PC-3 (cell line): ENCODE measurements at regions not wholly inside any gene's neighbourhood (a gene's known extent, or its start where the extent isn't known, plus 50 kb on each side); places are given as distances from the start of the nearest gene placed in this dataset.
"Not testable (repeated sequence)": the region's sequence is repeated elsewhere in the genome, so short reads cannot be mapped to it uniquely, and the experiment has no call there.

Experiments used
- ATAC-seq: fragments of 200-7000 bp; cut with Tn5 transposase; 2 replicates; pipeline ENCODE4 v1.9.1; 2020; ENCODE audit warnings: mild to moderate bottlenecking, moderate library complexity
- BruUV-seq: library from RNA; stranded (reverse); fragments of 400-500 nt; replicated peaks from 2 replicates; lab custom pipeline; 2021; lab: Mats Ljungman, UMichigan
- CTCF ChIA-PET: fragments of 300-600 bp; sonication (Branson Sonifier 250); formaldehyde crosslinking; loops from one replicate; lab custom pipeline; 2022; ENCODE audit warnings: antibody characterized with exemption; lab: Charles Lee
- POLR2A ChIA-PET: fragments of 300-600 bp; sonication (Branson Sonifier 250); formaldehyde crosslinking; loops from one replicate; lab custom pipeline; 2022; ENCODE audit warnings: antibody characterized with exemption; ENCODE audit not compliant: unreplicated experiment; lab: Charles Lee
- DNase-seq: peaks from one replicate; pipeline ENCODE4 v3.0.0-alpha.2; 2015
- H2AFZ ChIP-seq: fragments of 300-600 bp; sonication (generic); 2 replicates; pipeline ENCODE4 v1.6.0; 2016; ENCODE audit warnings: antibody characterized with exemption, low read length
- H3F3A ChIP-seq: fragments of 300-600 bp; sonication (generic); one replicate; pipeline ENCODE4 v1.6.0; 2017; ENCODE audit warnings: antibody characterized with exemption, low read length, control low read depth, mild to moderate bottlenecking; ENCODE audit not compliant: unreplicated experiment
- H3K27ac ChIP-seq: fragments of 300-600 bp; sonication (generic); 2 replicates; pipeline ENCODE4 v1.5.1; 2016; ENCODE audit warnings: mild to moderate bottlenecking, low read length
- H3K27me3 ChIP-seq: fragments of 300-600 bp; sonication (generic); 2 replicates; pipeline ENCODE4 v1.6.1; 2016; ENCODE audit warnings: low read length, mixed read lengths
- H3K36me3 ChIP-seq: fragments of 300-600 bp; sonication (generic); 2 replicates; pipeline ENCODE4 v1.6.1; 2016; ENCODE audit warnings: low read depth, mixed run types, low read length, mixed read lengths
- H3K4me1 ChIP-seq: fragments of 300-600 bp; sonication (generic); 2 replicates; pipeline ENCODE4 v1.5.1; 2016; ENCODE audit warnings: low read length; ENCODE audit not compliant: insufficient read depth
- H3K4me2 ChIP-seq: fragments of 300-600 bp; sonication (generic); 2 replicates; pipeline ENCODE4 v1.6.0; 2016; ENCODE audit warnings: low read length
- H3K4me3 ChIP-seq: fragments of 300-600 bp; sonication (generic); 2 replicates; pipeline ENCODE4 v1.5.1; 2016; ENCODE audit warnings: mild to moderate bottlenecking, low read length, mixed read lengths
- H3K79me2 ChIP-seq: fragments of 300-600 bp; sonication (generic); 2 replicates; pipeline ENCODE4 v1.6.1; 2017; ENCODE audit warnings: low read length, mixed read lengths
- H3K9ac ChIP-seq: fragments of 300-600 bp; sonication (generic); 2 replicates; pipeline ENCODE4 v1.6.0; 2016; ENCODE audit warnings: mild to moderate bottlenecking, low read length
- H3K9me2 ChIP-seq: fragments of 300-600 bp; sonication (generic); replicated peaks from 2 replicates; pipeline ENCODE4 v1.6.1; 2016; ENCODE audit warnings: mixed run types, low read length, mixed read lengths
- H3K9me3 ChIP-seq: fragments of 300-600 bp; sonication (generic); 2 replicates; pipeline ENCODE4 v1.6.1; 2016; ENCODE audit warnings: low read length, mixed read lengths
- H4K20me1 ChIP-seq: fragments of 300-600 bp; sonication (generic); 2 replicates; pipeline ENCODE4 v1.6.1; 2016; ENCODE audit warnings: low read length, mixed read lengths
- EZH2 ChIP-seq: fragments of 300-600 bp; sonication (generic); IDR thresholded peaks from one replicate; pipeline ENCODE4 v1.6.1; 2017; ENCODE audit warnings: antibody characterized with exemption, mild to moderate bottlenecking, low read length; ENCODE audit not compliant: unreplicated experiment
- EZH2phosphoT487 ChIP-seq: fragments of 300-600 bp; sonication (generic); IDR thresholded peaks from 2 replicates; pipeline ENCODE4 v1.6.1; 2018; ENCODE audit warnings: mild to moderate bottlenecking, antibody characterized with exemption, low read length, borderline replicate concordance
- intact Hi-C: fragments of 100-400 bp; cut with micrococcal nuclease; formaldehyde crosslinking; loops from 2 replicates; pipeline ENCODE4 v1.9.0; 2023
- TF ChIP-seq, protein P1 (sequence below): fragments of 300-600 bp; sonication (generic); conservative IDR thresholded peaks from 2 replicates; pipeline ENCODE4 v1.5.1; 2017; ENCODE audit warnings: antibody characterized with exemption, low read depth, mild to moderate bottlenecking, low read length

DNA sequence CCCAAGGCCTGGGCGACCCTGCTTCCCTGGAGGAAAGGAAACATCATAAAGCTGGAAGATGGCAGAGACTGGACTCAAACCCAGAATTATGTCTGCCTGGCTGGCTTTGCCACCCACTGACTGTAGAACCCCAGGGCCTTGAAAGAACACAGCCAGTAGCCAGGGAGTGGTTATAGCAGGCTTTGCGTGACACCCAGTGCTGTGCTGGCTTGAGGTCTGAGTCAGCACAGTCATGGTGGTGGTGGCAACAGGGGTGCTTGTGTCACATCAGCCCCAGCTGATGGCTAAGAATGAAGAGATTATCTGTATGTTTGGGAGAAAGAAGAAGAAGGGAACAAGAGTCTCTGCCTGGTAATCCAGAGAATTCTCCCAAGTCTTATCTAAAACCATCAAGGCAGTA, 178.8 kb upstream of the SPIN4 start:
- no peaks in the 10 kb centered on the region for H3K4me1 ChIP-seq
- H4K20me1 ChIP-seq: no peaks in the 10 kb centered on the region
- DNase-seq (no peak), ATAC-seq (no peak)
- H3K27me3 ChIP-seq: no peaks in the 10 kb centered on the region
- no peak overlapping the region for H3K27ac ChIP-seq
- no peaks in the 10 kb centered on the region for H3K36me3 ChIP-seq
- no peak overlapping the region for H2AFZ ChIP-seq
- no peak overlapping the region for H3K4me2 ChIP-seq
- ChIA-PET CTCF (no interaction called here), POLR2A (no interaction called here)
- H3K9me2 ChIP-seq: no peaks in the 10 kb centered on the region
- TF ChIP-seq EZH2 (no peak), EZH2phosphoT487 (no peak)
- TF ChIP-seq, protein P1, sequence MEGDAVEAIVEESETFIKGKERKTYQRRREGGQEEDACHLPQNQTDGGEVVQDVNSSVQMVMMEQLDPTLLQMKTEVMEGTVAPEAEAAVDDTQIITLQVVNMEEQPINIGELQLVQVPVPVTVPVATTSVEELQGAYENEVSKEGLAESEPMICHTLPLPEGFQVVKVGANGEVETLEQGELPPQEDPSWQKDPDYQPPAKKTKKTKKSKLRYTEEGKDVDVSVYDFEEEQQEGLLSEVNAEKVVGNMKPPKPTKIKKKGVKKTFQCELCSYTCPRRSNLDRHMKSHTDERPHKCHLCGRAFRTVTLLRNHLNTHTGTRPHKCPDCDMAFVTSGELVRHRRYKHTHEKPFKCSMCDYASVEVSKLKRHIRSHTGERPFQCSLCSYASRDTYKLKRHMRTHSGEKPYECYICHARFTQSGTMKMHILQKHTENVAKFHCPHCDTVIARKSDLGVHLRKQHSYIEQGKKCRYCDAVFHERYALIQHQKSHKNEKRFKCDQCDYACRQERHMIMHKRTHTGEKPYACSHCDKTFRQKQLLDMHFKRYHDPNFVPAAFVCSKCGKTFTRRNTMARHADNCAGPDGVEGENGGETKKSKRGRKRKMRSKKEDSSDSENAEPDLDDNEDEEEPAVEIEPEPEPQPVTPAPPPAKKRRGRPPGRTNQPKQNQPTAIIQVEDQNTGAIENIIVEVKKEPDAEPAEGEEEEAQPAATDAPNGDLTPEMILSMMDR: no peak
- no peaks in the 10 kb centered on the region for H3K79me2 ChIP-seq
- no peaks in the 10 kb centered on the region for H3K9me3 ChIP-seq
- no TSS peak for BruUV-seq
- no peak overlapping the region for H3K4me3 ChIP-seq
- intact Hi-C loops: no loop called here
- no peak overlapping the region for H3K9ac ChIP-seq
- no peaks in the 10 kb centered on the region for H3F3A ChIP-seq

DNA sequence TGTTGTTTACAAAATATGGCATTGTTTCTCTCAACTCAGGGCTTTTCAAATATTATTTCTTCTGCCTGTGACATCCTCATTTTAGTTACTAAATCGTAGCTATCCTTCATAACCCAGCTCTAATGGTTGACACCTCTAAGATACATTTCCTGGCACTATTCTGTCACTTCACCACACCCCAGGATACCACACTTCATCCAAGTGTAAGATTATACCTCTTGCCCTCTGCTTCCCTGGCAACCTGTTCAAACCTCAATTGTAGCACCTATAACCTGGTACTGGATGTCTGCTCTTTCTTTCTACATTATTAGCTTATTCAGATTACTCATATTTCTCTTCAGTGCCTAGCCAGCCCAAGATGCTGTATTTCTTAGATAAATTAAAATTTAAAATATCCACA, 175.7 kb upstream of the SPIN4 start:
- Histone ChIP-seq H3K9me2 (no peaks in the 10 kb centered on the region), H3K4me1 (no peaks in the 10 kb centered on the region), H3K27me3 (no peaks in the 10 kb centered on the region), H2AFZ (no peak overlapping the region), H4K20me1 (no peaks in the 10 kb centered on the region), H3K9me3 (no peaks in the 10 kb centered on the region), H3K36me3 (no peaks in the 10 kb centered on the region), H3K4me3 (no peak overlapping the region), H3K9ac (no peak overlapping the region), H3K27ac (no peak overlapping the region), H3K79me2 (no peaks in the 10 kb centered on the region), H3K4me2 (no peak overlapping the region), H3F3A (no peaks in the 10 kb centered on the region)
- ATAC-seq: no peak
- ChIA-PET CTCF (no interaction called here), POLR2A (no interaction called here)
- intact Hi-C loops: no loop called here
- no peak for DNase-seq
- TF ChIP-seq EZH2phosphoT487 (no peak), EZH2 (no peak)
- TF ChIP-seq, protein P1: no peak
- no TSS peak for BruUV-seq

DNA sequence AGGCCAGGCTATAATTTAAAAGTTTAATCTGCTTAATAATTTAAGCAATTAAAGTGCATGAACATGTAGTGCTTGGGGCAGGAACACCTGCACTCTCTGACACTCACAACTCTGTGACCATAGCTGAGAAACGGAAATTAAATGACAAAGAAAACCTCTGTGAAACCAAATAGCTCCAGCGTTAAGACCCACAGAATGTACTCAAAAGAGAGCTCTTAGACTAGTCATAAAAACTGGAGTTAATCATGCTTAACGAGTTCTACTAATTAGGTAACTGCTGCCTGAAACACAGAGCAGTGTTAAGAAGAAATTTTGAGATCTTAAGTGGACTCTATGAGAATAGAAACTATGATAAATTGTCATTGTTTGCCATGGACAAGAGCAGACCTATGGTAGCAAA, 174.4 kb upstream of the SPIN4 start:
- CTCF ChIA-PET: no interaction called here

DNA sequence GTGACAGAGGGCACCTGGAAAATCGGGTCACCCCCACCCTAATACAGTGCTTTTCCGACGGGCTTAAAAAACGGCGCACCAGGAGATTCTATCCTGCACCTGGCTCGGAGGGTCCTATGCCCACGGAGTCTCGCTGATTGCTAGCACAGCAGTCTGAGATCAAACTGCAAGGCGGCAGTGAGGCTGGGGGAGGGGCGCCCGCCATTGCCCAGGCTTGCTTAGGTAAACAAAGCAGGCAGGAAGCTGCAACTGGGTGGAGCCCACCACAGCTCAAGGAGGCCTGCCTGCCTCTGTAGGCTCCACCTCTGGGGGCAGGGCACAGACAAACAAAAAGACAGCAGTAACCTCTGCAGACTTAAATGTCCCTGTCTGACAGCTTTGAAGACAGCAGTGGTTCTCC, 168.2 kb upstream of the SPIN4 start:
- H3K9me2 ChIP-seq, POLR2A ChIA-PET, H3K4me3 ChIP-seq, H3K4me1 ChIP-seq, H3K9ac ChIP-seq, intact Hi-C loops, H3K79me2 ChIP-seq, CTCF ChIA-PET, H3F3A ChIP-seq, H3K36me3 ChIP-seq, DNase-seq, H4K20me1 ChIP-seq, H3K9me3 ChIP-seq, H3K4me2 ChIP-seq, ATAC-seq, BruUV-seq, H3K27ac ChIP-seq, H3K27me3 ChIP-seq, H2AFZ ChIP-seq: not testable (repeated sequence)

More for the DNA sequence above, 174.4 kb upstream of the SPIN4 start:
- H3F3A ChIP-seq: no peaks in the 10 kb centered on the region
- H4K20me1 ChIP-seq: no peaks in the 10 kb centered on the region
- no peak overlapping the region for H2AFZ ChIP-seq
- BruUV-seq: no TSS peak
- intact Hi-C loops: no loop called here
- no peak overlapping the region for H3K9ac ChIP-seq
- no peak overlapping the region for H3K4me2 ChIP-seq
- no peaks in the 10 kb centered on the region for H3K4me1 ChIP-seq
- H3K9me2 ChIP-seq: no peaks in the 10 kb centered on the region
- DNase-seq (no peak), ATAC-seq (no peak)
- H3K9me3 ChIP-seq: no peaks in the 10 kb centered on the region
- no peaks in the 10 kb centered on the region for H3K36me3 ChIP-seq
- H3K27me3 ChIP-seq: no peaks in the 10 kb centered on the region
- TF ChIP-seq EZH2: no peak
- no peak for TF ChIP-seq EZH2phosphoT487
- TF ChIP-seq, protein P1: no peak
- H3K79me2 ChIP-seq: no peaks in the 10 kb centered on the region
- H3K27ac ChIP-seq: no peak overlapping the region
- no peak overlapping the region for H3K4me3 ChIP-seq
- POLR2A ChIA-PET: no interaction called here
